NCI-H2029 (cell line): ENCODE measurements at regions not wholly inside any gene's neighbourhood (a gene's known extent, or its start where the extent isn't known, plus 50 kb on each side); places are given as distances from the start of the nearest gene placed in this dataset.
A peak's percentile ranks its signal among the peaks of the same experiment; 100 is the strongest.
"Not testable (repeated sequence)": the region's sequence is repeated elsewhere in the genome, so short reads cannot be mapped to it uniquely, and the experiment has no call there.

ENCODE experiments used
- DNase-seq: peaks from one replicate; lab custom pipeline; 2025; lab: John Stamatoyannopoulos, UW

GRCh38 chrX:129361576-129361975 is 161.7 kb downstream of the SMARCA1 start:
- no peak for DNase-seq

DNA sequence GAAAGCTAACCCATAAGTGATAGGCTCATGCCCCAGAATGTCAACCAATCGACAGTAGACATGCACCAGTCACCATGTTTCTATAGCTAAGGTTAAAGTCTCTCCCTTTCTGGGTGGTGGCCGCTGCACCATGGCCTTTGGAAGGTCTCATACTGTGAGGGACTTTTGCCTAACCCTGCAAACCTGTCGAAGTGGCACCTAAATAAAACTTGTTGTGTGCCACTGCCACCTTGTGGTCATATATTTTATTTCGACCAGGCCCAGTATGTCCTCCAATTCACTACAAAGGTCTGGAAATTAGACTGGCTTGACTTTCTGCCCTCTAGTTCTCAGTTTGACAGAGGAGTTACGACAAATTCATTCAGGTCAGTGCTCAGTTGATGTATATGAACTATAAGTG is 163.1 kb downstream of the SMARCA1 start:
- peak; percentile 40 for DNase-seq

GRCh38 chrX:129359269-129359668 is 164.0 kb downstream of the SMARCA1 start:
- no peak for DNase-seq

DNA sequence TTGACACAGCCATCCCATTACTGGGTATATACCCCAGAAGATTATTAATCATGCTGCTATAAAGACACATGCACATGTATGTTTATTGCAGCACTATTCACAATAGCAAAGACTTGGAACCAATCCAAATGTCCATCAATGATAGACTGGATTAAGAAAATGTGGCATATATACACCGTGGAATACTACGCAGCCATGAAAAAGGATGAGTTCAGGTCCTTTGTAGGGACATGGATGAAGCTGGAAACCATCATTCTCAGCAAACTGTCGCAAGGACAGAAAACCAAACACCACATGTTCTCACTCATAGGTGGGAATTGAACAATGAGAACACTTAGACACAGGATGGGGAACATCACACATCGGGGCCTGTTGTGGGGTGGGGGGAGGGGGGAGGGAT is 165.9 kb downstream of the SMARCA1 start:
- DNase-seq, result not testable (repeated sequence)

GRCh38 chrX:129347291-129347690 is 176.0 kb downstream of the SMARCA1 start:
- DNase-seq, result no peak

DNA sequence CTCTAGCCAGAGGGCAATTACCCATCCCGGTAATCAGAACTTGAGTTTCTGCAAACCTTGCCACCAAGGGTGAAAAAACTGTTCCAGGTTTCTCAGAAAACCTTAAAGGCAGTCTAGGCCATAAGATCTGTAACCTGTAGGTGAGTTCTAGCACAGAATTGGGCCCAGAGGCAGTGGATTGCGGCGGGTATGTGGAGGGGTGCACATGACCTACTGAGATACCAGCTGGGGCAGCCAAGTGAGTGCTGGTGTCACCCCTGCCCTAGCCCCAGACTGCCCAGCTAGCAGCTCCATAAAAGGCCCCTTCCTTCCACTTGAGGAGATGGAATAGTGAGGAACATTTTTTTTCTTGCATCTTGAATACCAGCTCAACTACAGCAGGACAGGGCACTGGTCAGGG is 176.7 kb downstream of the SMARCA1 start:
- no peak for DNase-seq

GRCh38 chrX:129337264-129337663 is 186.0 kb downstream of the SMARCA1 start:
- DNase-seq, result not testable (repeated sequence)

DNA sequence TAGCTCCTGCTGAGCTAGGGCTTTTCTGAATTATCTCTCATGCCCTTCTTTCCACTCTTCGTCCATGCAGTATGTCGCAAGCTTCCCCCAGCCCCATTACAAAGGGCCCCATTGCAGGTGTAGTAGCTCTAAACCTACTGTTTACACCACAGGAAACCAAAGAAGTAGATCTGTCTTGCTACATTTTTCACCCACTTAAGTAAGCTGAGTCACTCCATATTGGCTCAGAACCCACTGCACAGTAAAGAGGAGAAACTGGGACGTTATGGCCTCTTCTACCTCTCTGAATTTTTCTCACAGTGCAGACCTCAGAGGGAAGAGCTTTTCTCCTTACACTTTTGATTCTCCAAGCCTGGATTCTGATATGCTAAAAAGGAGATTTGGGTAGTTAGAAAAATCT is 200.2 kb downstream of the SMARCA1 start:
- no peak for DNase-seq

DNA sequence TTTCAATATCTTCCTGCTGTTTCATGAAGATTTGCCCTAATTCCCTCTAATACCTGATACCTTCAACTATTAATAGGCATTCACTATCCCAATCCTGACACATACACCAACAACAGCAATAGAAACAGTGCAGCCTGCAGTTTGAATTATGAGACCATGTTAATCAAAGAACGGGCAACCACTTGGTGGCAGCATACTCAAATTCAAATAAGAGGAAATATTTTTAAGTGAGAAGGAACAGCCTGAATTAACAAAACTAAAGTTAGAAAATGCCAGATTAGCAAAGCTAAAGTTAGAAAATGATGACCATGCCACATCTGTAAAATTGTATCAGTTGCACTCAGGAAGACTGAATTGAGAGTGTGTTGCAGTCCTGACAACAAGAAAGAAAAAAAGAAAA is 204.9 kb downstream of the SMARCA1 start:
- DNase-seq, result no peak

- DNase-seq, result no peak
Measured at GRCh38 chrX:129316461-129316860, 206.8 kb downstream of the SMARCA1 start.

DNA sequence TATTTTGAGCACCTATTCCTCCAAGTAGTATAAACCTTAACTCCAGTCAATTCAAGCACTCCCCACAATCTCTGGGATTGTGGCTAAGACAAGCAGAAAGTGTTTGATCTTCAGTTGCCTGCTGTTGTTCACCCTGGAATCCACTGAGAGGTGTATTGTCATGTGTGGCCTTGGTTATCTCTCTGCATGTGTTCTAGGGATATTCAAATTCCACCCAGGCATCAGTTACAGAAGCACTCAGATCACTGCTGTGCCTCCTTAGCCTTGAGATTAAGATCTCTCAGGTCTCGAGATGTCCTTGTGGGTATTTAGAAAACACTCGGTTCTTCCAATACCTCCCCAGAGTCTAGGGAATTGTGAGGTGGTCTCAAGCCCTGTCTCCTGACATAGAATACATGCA is 213.3 kb downstream of the SMARCA1 start:
- DNase-seq, result no peak

DNA sequence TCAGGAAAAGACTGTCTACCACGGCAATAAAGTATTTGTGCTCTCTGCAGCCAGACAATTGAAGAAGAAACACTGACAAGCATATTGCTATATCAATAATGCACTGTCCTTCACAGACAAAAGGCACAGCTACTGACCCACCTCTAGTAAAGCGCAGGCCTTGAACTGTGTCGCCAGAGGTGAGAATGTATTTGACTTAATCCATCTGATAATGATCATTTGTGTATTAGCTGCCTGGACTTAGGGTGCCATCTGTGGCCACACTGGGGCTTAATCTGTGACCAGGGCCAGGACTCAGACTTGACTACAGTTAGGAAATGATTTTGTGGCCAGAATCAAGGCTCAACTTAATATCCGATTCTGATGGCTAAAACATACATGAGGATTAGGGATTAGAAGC is 260.4 kb downstream of the SMARCA1 start:
- DNase-seq, result no peak

DNA sequence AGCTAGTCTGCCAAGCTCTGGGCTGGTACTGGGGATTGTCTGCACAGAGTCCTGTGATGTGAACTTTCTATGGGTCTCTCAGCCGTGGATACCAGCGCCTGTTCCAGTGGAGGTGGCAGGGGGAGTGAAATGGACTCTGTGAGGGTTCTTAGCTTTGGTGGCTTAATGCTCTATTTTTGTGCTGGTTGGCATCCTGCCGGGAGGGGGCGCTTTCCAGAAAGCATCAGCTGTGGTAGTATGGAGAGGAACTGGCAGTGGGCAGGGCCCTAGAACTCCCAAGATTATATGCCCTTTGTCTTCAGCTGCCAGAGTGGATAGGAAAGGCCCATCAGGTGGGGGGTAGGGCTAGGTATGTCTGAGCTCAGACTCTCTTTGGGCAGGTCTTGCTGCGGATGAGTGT is 267.8 kb downstream of the SMARCA1 start:
- not testable (repeated sequence) for DNase-seq

- no peak for DNase-seq
Measured at GRCh38 chrX:129249563-129249962, 273.7 kb downstream of the SMARCA1 start.

DNA sequence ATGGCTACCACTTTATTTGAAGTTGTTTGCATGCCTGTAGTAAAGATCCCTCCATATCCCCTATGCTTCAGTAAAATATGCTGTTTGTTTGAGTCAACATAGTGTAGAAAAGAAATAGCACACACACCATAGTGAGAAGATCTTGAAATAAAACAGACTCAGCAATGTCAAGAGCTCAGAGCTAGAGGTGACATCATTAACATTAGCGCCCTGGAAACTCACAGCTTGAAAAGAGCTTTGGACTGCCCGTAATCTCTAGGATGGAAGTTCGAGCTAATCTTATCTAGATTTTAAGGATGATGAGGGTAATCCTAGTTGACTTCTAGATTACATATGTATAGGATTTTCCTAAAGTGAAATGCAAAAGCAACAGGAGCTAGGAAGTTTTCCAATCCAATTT is 275.6 kb downstream of the SMARCA1 start:
- DNase-seq, result no peak

- DNase-seq, result no peak
Measured at GRCh38 chrX:129239371-129239770, 283.9 kb downstream of the SMARCA1 start.

DNA sequence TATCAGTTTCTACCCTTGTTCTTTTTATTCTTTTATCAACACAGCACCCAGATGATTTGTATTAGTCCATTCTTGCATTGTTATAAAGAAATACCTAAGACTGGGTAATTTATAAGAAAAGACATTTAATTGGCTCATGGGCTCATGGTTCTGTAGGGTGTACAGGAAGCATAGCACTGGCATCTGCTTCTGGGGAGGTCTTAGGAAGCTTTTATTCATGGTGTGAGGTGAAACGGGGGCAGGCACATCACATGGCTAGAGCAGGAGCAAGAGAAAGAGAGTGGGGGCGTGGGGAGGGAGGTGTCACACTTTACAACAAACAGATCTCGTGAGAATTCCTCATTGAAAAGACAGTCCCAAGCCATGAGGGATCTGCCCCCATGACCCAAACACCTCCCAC is 285.3 kb downstream of the SMARCA1 start:
- DNase-seq, result no peak

GRCh38 chrX:129235903-129236302 is 287.4 kb downstream of the SMARCA1 start:
- DNase-seq, result no peak

DNA sequence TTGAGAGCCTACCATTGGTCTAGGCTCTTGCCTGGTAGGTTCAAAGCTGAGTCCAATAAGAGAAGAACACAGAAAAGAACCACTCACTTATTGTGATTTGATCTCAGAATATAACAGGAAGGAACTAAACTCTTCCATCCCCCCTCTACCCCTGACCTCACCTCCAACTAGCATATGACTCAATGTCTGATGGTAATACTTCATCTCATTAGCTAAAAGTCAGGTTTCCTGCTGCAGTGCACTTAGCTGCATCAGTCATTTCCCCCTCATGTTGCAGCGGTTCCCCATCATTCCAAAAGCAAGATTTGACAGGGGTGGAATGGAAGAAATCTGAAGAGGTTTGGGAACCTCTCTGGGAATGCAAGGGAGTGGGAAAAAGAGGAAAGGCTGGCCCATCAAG is 289.5 kb downstream of the SMARCA1 start:
- DNase-seq, result no peak

DNA sequence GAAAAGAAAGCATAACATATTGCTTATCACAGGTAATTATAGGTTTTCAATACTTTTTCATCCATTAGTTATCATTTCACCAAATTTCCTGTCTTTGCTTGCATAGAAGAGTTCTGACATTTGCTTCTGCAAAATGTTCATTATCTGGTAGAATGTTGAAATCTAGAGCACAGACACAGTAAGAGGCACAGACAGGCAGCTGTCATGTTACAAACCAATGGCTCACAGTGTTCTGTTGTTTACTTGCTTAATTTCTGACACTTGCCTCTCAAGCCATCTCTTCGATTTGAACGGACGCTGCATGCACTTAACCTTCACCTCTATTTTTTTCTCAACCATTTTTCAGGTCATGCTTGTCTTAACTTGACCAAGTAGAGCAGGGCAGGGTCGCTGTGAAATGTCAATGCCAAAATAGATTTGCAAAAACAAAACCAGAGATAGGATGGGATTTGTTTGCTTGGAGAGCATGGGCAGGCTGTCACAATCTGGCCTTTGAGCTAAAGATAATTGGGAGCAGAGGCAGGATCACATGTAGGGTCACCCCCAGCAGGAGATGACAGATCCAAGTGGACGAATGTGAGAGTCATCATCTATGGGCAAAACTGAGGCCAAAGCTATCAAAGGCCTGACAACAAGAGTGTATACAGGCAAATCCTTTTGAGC is 292.3 kb downstream of the SMARCA1 start:
- no peak for DNase-seq

DNA sequence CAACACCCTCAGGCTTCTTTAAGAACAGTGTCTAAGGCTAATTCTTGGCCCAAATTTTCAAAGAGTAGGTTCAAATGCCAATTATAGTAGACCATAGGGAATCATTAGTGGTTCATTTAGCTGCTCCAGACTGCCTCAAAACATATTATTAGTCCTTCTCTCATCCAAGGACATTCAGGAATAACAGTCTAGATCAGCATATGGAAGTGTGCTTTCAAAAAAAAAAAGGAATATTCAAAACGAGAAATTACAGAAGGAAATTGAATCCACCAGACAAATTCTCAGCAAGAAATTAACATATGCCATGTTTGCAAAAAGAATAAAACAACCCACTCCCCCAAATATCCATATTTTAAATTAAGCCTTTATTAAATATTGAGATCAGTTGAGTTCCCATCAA is 293.1 kb downstream of the SMARCA1 start:
- DNase-seq, result no peak

- DNase-seq, result no peak
Measured at GRCh38 chrX:129227366-129227765, 295.9 kb downstream of the SMARCA1 start.

GRCh38 chrX:129193357-129193756 is 329.9 kb downstream of the SMARCA1 start:
- no peak for DNase-seq

DNA sequence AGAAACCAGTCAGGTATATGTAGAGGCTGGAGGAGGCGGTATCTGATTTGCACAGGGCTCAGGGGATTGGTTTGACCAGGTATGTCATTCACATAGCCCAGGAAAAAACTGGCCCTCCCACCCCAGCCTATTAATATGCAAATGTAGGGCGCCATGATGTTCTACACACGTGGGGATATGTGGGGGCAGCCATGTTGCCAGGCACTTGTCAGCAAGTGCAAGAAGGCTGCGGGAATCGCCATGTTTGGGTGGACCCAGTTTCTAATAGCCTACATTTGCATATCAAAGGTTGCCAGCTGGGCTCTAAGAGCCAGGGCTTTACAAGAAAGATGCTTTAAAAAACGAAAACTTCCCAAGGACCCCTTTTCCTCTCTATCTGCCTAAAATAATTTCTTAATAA is 335.1 kb downstream of the SMARCA1 start:
- no peak for DNase-seq

GRCh38 chrX:129176710-129177109 is 346.6 kb downstream of the SMARCA1 start:
- no peak for DNase-seq
